CD4-positive, alpha-beta T cell treated with Interleukin-12 subunit alpha and Interleukin-12 subunit beta, for 1 hour (primary cell): ENCODE measurements at regions not wholly inside any gene's neighbourhood (a gene's known extent, or its start where the extent isn't known, plus 50 kb on each side); places are given as distances from the start of the nearest gene placed in this dataset.
"Not testable (repeated sequence)": the region's sequence is repeated elsewhere in the genome, so short reads cannot be mapped to it uniquely, and the experiment has no call there.

Experiments
- DNase-seq: peaks from one replicate; pipeline ENCODE4 v3.0.0-alpha.2; 2020

DNA sequence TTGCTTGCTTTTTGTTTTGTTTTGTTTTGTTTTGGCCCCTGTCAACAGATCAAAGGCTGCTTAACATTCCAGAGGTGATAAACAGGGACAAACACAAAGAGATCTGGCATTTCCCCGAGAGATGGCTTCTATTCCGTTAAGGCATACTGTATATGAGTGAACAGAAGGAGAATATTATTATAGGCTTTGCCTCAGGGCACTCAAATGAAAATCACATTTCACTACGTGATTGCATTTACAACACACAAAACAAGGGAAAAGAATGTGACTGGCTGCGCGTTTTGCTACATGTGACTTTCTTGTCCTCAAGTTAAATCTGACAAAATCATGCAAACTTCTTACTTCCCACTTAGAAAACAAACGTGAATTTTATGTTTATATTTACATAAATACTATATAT is 1037.9 kb upstream of the DDX18 start:
- no peak for DNase-seq

GRCh38 chr2:116787848-116788247 is 1026.6 kb upstream of the DDX18 start:
- DNase-seq: no peak

- no peak for DNase-seq
These were observed 1011.8 kb upstream of the DDX18 start for GRCh38 chr2:116802671-116803070.

GRCh38 chr2:116804901-116805300 is 1009.6 kb upstream of the DDX18 start:
- DNase-seq: no peak

- not testable (repeated sequence) for DNase-seq
These were observed 1008.0 kb upstream of the DDX18 start for GRCh38 chr2:116806505-116806904.

- DNase-seq: no peak
These were observed 1005.4 kb upstream of the DDX18 start for GRCh38 chr2:116809109-116809508.

- DNase-seq: no peak
These were observed 1004.4 kb upstream of the DDX18 start for GRCh38 chr2:116810071-116810470.

DNA sequence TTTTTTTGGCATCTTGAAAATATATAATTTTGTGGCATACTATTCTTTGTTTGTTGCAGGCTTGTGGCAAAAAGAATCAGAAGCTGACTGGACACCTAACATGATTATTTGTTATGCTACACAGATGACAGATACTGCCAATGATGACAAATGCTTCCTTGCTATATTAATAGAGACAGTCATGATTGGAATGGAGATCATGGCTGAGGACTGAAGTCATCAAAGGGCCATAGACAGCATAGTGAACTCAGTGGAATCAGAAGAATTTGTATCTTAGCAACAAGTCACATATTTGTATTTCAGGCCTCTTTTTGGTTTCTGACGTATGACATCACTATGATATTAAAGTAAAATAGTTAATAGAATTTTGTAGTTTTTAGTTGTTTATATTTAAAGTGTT is 1003.8 kb upstream of the DDX18 start:
- DNase-seq: no peak

GRCh38 chr2:116819355-116819754 is 995.1 kb upstream of the DDX18 start:
- no peak for DNase-seq

GRCh38 chr2:116820986-116821385 is 993.5 kb upstream of the DDX18 start:
- no peak for DNase-seq

DNA sequence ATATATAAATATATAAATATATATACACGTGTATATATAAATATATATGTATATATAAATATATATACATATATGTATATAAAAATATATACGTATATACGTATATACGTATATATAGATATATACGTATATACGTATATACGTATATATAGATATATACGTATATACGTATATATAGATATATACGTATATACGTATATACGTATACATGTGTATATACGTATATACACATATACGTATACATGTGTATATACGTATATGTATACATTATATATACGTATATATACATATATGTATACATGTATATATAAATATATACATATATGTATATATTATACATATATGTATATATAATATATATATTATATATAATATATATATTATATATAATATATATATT is 984.9 kb upstream of the DDX18 start:
- not testable (repeated sequence) for DNase-seq

DNA sequence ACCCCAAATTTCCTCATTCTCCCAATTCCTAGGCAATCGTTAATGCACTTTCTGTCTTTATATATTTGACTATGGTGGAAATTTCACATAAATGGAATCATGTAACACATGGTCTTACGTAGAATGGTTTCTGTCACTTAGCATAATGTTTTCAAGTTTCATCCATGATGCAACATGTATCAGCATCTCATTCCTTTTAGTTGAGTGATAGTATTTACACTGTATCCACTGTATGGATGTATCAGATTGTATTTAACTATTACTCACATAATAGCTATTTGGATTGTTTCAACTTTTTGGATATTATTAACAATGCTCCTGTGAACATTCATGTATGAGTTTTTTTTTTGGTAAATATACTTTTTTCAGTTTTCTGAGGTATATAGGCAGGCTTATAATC is 982.3 kb upstream of the DDX18 start:
- DNase-seq: no peak

GRCh38 chr2:116833052-116833451 is 981.4 kb upstream of the DDX18 start:
- no peak for DNase-seq

DNA sequence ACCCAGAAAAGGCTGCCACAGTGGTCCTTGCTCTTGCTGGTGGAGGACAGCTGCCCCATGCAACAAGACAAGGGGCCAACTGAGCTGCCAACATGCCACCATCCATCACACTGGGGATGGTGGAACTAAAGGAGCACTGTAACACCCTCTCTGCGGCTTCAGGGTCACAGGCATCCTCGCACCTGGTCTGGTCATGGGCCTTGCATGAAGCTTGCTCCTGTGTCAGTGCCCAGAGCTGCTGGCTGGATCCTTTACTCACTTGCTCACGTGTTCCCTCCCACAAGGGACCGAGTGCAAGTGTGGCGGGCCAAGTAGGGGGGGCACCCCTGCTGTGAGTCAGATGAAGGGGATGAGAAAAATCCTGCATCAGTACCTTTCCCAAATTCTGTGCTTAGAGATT is 972.3 kb upstream of the DDX18 start:
- DNase-seq: no peak

DNA sequence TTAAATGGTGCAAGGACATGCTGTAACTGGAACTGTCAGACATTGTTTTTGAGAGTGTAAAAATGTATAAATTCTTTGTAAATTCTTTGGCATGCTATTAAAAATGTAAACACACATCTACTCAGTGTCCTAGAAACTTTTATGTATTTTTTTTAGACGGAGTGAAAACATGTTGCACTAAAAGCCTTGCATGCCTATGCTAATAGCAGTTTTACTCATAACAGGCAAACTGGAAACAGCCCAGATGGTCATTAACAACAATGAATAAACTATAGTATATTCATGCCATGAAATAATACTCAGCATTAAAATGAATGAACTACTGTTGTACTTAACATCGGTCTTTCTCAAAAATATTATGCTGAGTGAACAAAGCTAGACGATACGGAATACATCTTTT is 954.8 kb upstream of the DDX18 start:
- DNase-seq: no peak

DNA sequence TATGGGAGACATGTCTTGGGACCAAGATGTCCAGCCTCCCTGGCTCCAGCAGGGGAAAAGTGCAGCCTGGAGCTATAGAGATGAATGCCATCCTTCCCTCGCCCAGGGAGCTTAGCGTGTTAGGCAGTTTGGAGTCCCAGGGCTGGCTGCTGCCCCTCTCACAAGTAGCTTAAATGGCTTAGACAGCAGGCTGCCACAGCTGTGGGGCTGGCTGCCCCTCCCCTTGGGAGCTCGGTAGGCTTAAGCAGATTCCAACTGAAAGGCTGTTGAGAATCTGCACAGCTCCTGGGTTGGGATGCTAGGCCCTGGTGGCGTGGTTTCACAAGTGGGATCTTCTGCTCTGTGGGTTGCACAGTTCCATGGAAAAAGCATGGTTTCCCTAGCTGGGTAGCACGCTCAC is 940.5 kb upstream of the DDX18 start:
- DNase-seq: no peak

GRCh38 chr2:116877274-116877673 is 937.2 kb upstream of the DDX18 start:
- no peak for DNase-seq

- no peak for DNase-seq
These were observed 936.5 kb upstream of the DDX18 start for GRCh38 chr2:116877944-116878343.

DNA sequence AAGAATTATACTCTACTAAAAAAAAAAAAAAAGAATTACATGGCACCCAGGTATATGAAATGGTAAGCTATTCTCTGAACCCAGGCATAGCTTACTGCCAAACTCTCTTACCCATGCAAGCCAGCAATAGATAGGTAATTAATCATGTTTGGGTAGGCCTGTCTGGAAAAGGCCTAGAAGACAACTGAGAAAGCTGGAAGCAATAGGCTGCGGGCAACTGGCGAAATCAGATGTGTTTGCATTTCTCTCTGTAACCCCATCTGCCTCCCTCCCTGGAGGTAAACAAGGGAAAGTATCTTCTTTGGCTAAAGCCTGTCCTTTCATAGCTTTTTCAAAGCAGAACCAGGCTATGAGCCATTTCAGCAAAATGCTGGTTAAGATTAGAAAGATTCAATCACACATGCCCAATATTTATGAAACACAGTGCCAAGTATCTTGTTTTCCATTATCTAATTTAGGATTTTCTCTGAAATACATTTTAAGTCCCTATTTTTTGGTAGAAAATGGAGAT is 934.8 kb upstream of the DDX18 start:
- DNase-seq: no peak

DNA sequence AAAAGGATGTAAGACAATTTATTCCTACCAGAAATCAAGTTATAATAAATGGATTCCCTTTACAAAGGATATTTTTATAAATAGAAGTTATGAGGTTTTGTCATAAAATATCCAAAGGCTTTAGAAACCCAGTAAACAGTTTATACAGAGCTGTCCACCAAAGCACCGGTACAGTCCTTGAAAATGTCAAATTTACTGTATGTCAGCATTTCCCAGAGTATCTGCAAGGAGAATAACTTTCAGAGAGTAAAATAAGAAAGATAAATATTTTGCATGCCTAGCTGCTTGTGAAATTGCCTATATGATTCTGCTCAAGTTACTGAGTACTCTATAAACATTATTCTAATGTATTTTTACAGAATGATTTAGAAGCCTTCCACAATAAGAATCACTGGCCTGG is 923.3 kb upstream of the DDX18 start:
- DNase-seq: no peak

- no peak for DNase-seq
These were observed 903.0 kb upstream of the DDX18 start for GRCh38 chr2:116911540-116911939.

DNA sequence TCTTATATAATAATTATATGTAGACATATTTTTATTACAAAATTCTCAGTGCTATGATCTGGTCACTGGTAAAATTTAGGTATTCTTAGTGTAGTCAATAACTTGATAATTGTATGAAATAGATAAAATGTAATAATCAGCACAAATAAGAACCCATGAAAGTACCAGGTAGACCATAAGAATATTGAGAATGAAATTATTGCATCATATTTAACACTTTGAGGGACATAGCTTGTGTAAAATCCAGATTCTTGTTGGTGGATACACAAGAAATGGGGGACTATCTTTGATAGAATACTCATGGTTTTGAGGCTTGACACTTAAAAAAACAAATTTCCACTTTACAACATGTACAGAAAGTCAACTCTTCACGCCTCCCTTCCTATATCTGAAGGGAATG is 898.8 kb upstream of the DDX18 start:
- DNase-seq: no peak

- DNase-seq: no peak
These were observed 897.3 kb upstream of the DDX18 start for GRCh38 chr2:116917196-116917595.

GRCh38 chr2:116918574-116918973 is 895.9 kb upstream of the DDX18 start:
- no peak for DNase-seq

DNA sequence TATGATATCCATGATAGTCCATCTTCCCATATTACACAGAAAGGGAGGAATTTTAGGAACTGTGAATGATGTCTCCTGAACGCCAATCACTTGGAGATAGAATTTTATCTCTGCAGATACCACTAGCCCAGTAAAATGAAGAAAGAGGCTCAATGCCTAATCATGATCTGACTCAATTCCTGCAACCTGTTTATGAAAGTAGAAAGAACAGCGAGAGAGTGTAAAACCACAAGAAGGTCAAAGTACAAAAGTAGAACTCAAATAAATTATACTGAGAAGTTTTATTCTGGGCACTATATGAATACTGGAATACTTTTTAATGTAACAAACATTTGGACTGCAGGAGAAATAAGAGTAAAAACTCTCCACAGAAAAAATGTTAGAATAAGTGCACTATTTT is 892.1 kb upstream of the DDX18 start:
- no peak for DNase-seq

DNA sequence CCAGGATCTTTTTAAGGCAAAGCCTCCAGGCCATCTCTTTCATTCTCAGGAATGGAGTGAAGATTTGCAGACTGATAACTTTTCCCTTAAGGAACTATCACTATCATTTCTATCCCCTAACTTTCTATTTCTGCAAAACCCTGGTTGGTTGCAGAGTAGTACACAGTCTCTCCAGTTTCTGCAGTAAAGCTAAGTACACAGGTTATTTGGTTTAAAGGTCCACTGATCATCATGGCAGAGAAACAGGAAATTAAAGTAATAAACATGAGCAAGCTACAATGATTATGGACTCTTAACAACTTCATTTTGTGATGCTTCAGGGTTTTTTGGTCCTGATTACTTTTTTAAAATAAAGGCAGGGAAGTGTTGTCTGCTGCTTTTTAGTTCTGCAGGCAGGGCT is 890.0 kb upstream of the DDX18 start:
- DNase-seq: no peak
